RWPE2 (cell line): ENCODE measurements at regions not wholly inside any gene's neighbourhood (a gene's known extent, or its start where the extent isn't known, plus 50 kb on each side); places are given as distances from the start of the nearest gene placed in this dataset.

Experiments used
- ATAC-seq: fragments of 200-7000 bp; cut with Tn5 transposase; 3 replicates; pipeline ENCODE4 v1.9.1; 2021; ENCODE audit warnings: low read depth
- DNase-seq: peaks from one replicate; pipeline ENCODE4 v3.0.0-alpha.2; 2020; ENCODE audit warnings: low spot score
- H3K27ac ChIP-seq: fragments of 450-650 bp; 2 replicates; pipeline ENCODE4 v1.5.1; 2017; ENCODE audit warnings: mild to moderate bottlenecking; ENCODE audit not compliant: poor library complexity, severe bottlenecking
- H3K27me3 ChIP-seq: fragments of 250-450 bp; sonication (Bioruptor Pico); 2 replicates; pipeline ENCODE4 v1.5.1; 2021; ENCODE audit warnings: mild to moderate bottlenecking, moderate library complexity; ENCODE audit not compliant: insufficient read depth, poor library complexity, severe bottlenecking
- H3K36me3 ChIP-seq: fragments of 250-450 bp; sonication (Bioruptor Pico); 2 replicates; pipeline ENCODE4 v1.5.1; 2020; ENCODE audit warnings: low read depth, mild to moderate bottlenecking, moderate library complexity
- H3K4me1 ChIP-seq: fragments of 250-450 bp; sonication (Bioruptor Pico); 2 replicates; pipeline ENCODE4 v1.5.1; 2021; ENCODE audit warnings: mild to moderate bottlenecking, moderate library complexity; ENCODE audit not compliant: insufficient read depth, poor library complexity, severe bottlenecking
- H3K4me3 ChIP-seq: fragments of 250-450 bp; sonication (Bioruptor Pico); 2 replicates; pipeline ENCODE4 v1.5.1; 2021; ENCODE audit warnings: mild to moderate bottlenecking, moderate library complexity; ENCODE audit not compliant: severe bottlenecking
- H3K9me3 ChIP-seq: fragments of 250-450 bp; sonication (Bioruptor Pico); 2 replicates; pipeline ENCODE4 v1.5.1; 2021; ENCODE audit warnings: mild to moderate bottlenecking, moderate library complexity; ENCODE audit not compliant: severe bottlenecking
- TF ChIP-seq, protein P1 (sequence below): fragments of 450-650 bp; IDR thresholded peaks from one replicate; pipeline ENCODE4 v1.5.1; 2017; ENCODE audit warnings: mild to moderate bottlenecking, moderate library complexity; ENCODE audit not compliant: poor library complexity, severe bottlenecking

DNA sequence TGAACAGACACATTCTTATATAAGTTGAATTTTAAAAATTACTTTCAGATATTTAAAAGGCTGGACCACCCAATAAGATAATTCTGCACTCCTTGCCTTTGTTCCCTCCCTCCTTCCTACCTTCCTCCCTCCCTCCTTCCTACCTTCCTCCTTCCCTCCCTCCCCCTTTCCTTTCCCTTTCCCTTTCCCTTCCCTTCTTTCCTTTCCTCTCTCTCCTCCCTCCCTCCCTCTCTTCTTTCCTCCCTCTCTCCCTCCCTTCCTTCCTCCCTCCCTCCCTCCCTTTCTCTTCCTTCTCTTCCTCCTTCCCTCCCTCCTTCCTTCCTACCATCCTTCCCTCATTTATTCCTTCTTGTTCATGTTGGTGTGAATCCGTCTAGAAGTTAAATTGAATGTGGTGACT lies 93.0 kb downstream of the ATP6V1G3 start:
- TF ChIP-seq, protein P1, sequence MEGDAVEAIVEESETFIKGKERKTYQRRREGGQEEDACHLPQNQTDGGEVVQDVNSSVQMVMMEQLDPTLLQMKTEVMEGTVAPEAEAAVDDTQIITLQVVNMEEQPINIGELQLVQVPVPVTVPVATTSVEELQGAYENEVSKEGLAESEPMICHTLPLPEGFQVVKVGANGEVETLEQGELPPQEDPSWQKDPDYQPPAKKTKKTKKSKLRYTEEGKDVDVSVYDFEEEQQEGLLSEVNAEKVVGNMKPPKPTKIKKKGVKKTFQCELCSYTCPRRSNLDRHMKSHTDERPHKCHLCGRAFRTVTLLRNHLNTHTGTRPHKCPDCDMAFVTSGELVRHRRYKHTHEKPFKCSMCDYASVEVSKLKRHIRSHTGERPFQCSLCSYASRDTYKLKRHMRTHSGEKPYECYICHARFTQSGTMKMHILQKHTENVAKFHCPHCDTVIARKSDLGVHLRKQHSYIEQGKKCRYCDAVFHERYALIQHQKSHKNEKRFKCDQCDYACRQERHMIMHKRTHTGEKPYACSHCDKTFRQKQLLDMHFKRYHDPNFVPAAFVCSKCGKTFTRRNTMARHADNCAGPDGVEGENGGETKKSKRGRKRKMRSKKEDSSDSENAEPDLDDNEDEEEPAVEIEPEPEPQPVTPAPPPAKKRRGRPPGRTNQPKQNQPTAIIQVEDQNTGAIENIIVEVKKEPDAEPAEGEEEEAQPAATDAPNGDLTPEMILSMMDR = no peak
- DNase-seq = no peak
- H3K27ac ChIP-seq = peak overlapping the region; percentile 93
- no peak for ATAC-seq
- H3K36me3 ChIP-seq = no peaks in the 10 kb centered on the region
- H3K4me1 ChIP-seq = peaks cover 52% of the 10 kb centered on the region
- H3K27me3 ChIP-seq = no peaks in the 10 kb centered on the region
- H3K9me3 ChIP-seq = no peaks in the 10 kb centered on the region
- H3K4me3 ChIP-seq = no peak overlapping the region

DNA sequence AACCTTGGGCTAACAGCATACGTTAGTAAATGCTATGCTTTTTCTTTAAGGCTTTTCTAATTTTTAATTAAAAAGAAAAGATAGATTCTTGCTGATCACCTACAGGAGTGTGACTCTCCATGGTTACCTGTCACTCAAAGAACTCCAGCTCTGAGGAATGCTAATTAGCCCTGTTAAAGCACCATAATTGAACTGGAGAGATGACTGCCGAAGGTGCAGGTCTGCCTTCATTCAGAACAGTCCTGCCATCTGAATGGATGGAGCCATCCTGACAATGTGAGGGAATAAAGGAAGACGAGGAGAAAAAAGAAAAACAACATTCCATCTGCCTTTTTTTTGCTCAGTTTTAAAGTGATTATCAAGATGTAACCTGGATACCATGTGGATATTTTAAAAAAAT lies 94.6 kb downstream of the ATP6V1G3 start:
- H3K4me3 ChIP-seq = no peak overlapping the region
- TF ChIP-seq, protein P1 = no peak
- H3K27ac ChIP-seq = peak overlapping the region; percentile 92
- H3K27me3 ChIP-seq = no peaks in the 10 kb centered on the region
- no peaks in the 10 kb centered on the region for H3K36me3 ChIP-seq
- ATAC-seq (no peak), DNase-seq (no peak)
- H3K9me3 ChIP-seq = no peaks in the 10 kb centered on the region
- peaks cover 53% of the 10 kb centered on the region for H3K4me1 ChIP-seq

GRCh38 chr1:198444792-198445191 lies 95.7 kb downstream of the ATP6V1G3 start:
- DNase-seq (no peak), ATAC-seq (no peak)
- TF ChIP-seq, protein P1 = no peak
- Histone ChIP-seq H3K4me1 (peaks cover 45% of the 10 kb centered on the region), H3K27me3 (no peaks in the 10 kb centered on the region), H3K27ac (peak overlapping the region; percentile 92), H3K4me3 (no peak overlapping the region), H3K9me3 (no peaks in the 10 kb centered on the region), H3K36me3 (no peaks in the 10 kb centered on the region)

GRCh38 chr1:198443365-198444233 lies 96.9 kb downstream of the ATP6V1G3 start:
- DNase-seq (peak; percentile 53), ATAC-seq (peak; percentile 96)
- Histone ChIP-seq H3K36me3 (no peaks in the 10 kb centered on the region), H3K4me1 (peaks cover 33% of the 10 kb centered on the region), H3K9me3 (no peaks in the 10 kb centered on the region), H3K27ac (peak overlapping the region; percentile 92), H3K4me3 (no peak overlapping the region), H3K27me3 (no peaks in the 10 kb centered on the region)
- TF ChIP-seq, protein P1 = no peak

DNA sequence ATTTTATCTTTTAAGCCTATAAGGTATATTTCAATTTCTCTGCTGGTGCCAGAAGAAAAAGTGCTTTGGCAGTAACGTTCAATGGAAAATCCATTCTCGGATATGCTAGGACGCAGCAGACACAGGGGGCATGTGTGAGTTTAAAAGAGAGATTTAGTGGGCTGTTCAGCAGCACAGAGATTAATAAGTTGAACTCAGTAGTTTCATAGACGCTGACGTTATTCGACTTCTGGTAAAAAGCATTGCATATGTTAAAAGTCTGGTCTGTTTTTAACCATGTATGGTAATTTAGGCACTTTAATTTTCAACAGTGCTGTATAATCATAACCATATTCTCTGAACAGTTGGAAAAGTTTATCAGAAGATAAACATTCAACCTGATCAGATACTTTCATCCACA lies 99.6 kb downstream of the ATP6V1G3 start:
- H3K4me1 ChIP-seq = peaks cover 31% of the 10 kb centered on the region
- no peaks in the 10 kb centered on the region for H3K9me3 ChIP-seq
- TF ChIP-seq, protein P1 = no peak
- DNase-seq (no peak), ATAC-seq (no peak)
- no peak overlapping the region for H3K27ac ChIP-seq
- H3K27me3 ChIP-seq = no peaks in the 10 kb centered on the region
- no peak overlapping the region for H3K4me3 ChIP-seq
- H3K36me3 ChIP-seq = no peaks in the 10 kb centered on the region
